A673 (cell line): ENCODE measurements at regions not wholly inside any gene's neighbourhood (a gene's known extent, or its start where the extent isn't known, plus 50 kb on each side); places are given as distances from the start of the nearest gene placed in this dataset.

Source experiments
- CTCF ChIP-seq: fragments of 300-800, 200-600 bp; sonication (generic); conservative IDR thresholded peaks from 2 replicates; pipeline ENCODE4 v1.5.1; 2017; ENCODE audit warnings: low read depth, mild to moderate bottlenecking, antibody characterized with exemption, low read length, moderate library complexity, mixed read lengths
- EZH2 ChIP-seq: fragments of 200-600 bp; sonication (generic); IDR thresholded peaks from 2 replicates; pipeline ENCODE4 v1.6.1; 2017; ENCODE audit warnings: borderline replicate concordance, low read depth, mild to moderate bottlenecking, mixed read lengths, antibody characterized with exemption, low read length; ENCODE audit not compliant: poor library complexity, severe bottlenecking

- no peak for TF ChIP-seq CTCF
- no peak for TF ChIP-seq EZH2
Measured at GRCh38 chr2:223389624-223390023, 212.5 kb downstream of the SCG2 start.
